GM23248 (cell line): ENCODE measurements at regions not wholly inside any gene's neighbourhood (a gene's known extent, or its start where the extent isn't known, plus 50 kb on each side); places are given as distances from the start of the nearest gene placed in this dataset.

Experiments
- DNase-seq: peaks from one replicate; pipeline ENCODE4 v3.0.0-alpha.2; 2015
- H2AFZ ChIP-seq: fragments of 200-600 bp; sonication (generic); 2 replicates; pipeline ENCODE4 v1.6.1; 2016; ENCODE audit warnings: antibody characterized with exemption
- H3F3A ChIP-seq: fragments of 200-600 bp; sonication (generic); 2 replicates; pipeline ENCODE4 v1.6.1; 2016; ENCODE audit warnings: mild to moderate bottlenecking, antibody characterized with exemption, mixed run types; ENCODE audit not compliant: insufficient read depth
- H3K27ac ChIP-seq: fragments of 200-600 bp; sonication (generic); 2 replicates; pipeline ENCODE4 v1.5.1; 2016; ENCODE audit warnings: mild to moderate bottlenecking
- H3K27me3 ChIP-seq: fragments of 200-600 bp; sonication (generic); replicated peaks from 2 replicates; pipeline ENCODE4 v1.6.1; 2016; ENCODE audit warnings: mild to moderate bottlenecking; ENCODE audit not compliant: insufficient read depth
- H3K36me3 ChIP-seq: fragments of 200-600 bp; sonication (generic); 2 replicates; pipeline ENCODE4 v1.6.1; 2016; ENCODE audit warnings: low read depth, mild to moderate bottlenecking
- H3K4me1 ChIP-seq: fragments of 200-600 bp; sonication (generic); 2 replicates; pipeline ENCODE4 v1.6.1; 2016; ENCODE audit warnings: mild to moderate bottlenecking; ENCODE audit not compliant: insufficient read depth
- H3K4me2 ChIP-seq: fragments of 200-600 bp; sonication (generic); one replicate; pipeline ENCODE4 v1.6.1; 2016; ENCODE audit warnings: mild to moderate bottlenecking; ENCODE audit not compliant: unreplicated experiment
- H3K4me3 ChIP-seq: fragments of 200-600 bp; sonication (generic); 2 replicates; pipeline ENCODE4 v1.5.1; 2016; ENCODE audit warnings: mild to moderate bottlenecking
- H3K79me2 ChIP-seq: fragments of 200-600 bp; sonication (generic); 2 replicates; pipeline ENCODE4 v1.6.1; 2016; ENCODE audit warnings: mild to moderate bottlenecking; ENCODE audit not compliant: insufficient read depth
- H3K9ac ChIP-seq: fragments of 200-600 bp; sonication (generic); 2 replicates; pipeline ENCODE4 v1.6.1; 2016; ENCODE audit warnings: mild to moderate bottlenecking
- H3K9me2 ChIP-seq: fragments of 200-600 bp; sonication (generic); 2 replicates; pipeline ENCODE4 v1.6.1; 2016; ENCODE audit warnings: mixed run types, mild to moderate bottlenecking, moderate library complexity; ENCODE audit not compliant: insufficient read depth
- H3K9me3 ChIP-seq: fragments of 200-600 bp; sonication (generic); one replicate; pipeline ENCODE4 v1.6.1; 2017; ENCODE audit warnings: low read depth
- H4K20me1 ChIP-seq: fragments of 200-600 bp; sonication (generic); 2 replicates; pipeline ENCODE4 v1.6.0; 2016; ENCODE audit not compliant: insufficient read depth
- EZH2 ChIP-seq: fragments of 200-600 bp; sonication (generic); IDR thresholded peaks from 2 replicates; pipeline ENCODE4 v1.6.1; 2018; ENCODE audit warnings: antibody characterized with exemption, mild to moderate bottlenecking; ENCODE audit not compliant: insufficient read depth, poor library complexity, severe bottlenecking
- EZH2phosphoT487 ChIP-seq: fragments of 200-600 bp; sonication (generic); IDR thresholded peaks from 2 replicates; pipeline ENCODE4 v1.6.1; 2018; ENCODE audit warnings: antibody characterized with exemption, moderate library complexity, mild to moderate bottlenecking, low read depth; ENCODE audit not compliant: insufficient read depth
- WGBS, 2 experiments: methylation state at CpG; one replicate each; pipeline ENCODE4 v1.1.6; 2015 to 2017; ENCODE audit warnings: low lambda C conversion rate in 2 of 2, low coverage in 1 of 2; ENCODE audit errors: missing lambda C conversion rate in 2 of 2; 5-methylcytosine and 5-hydroxymethylcytosine counted together
- in situ Hi-C: fragments of 300-500 bp; cut with MboI; formaldehyde crosslinking; loops from 2 replicates; pipeline ENCODE4 v1.15.0; 2020

GRCh38 chr12:66739940-66740651 is 61.2 kb upstream of the GRIP1 start:
- 0 out of 2 replicates have a peak, but pooled peaks cover under 1% of the 10 kb centered on the region for H3K27me3 ChIP-seq
- no peak overlapping the region for H3K4me2 ChIP-seq
- no peak for DNase-seq
- H3K27ac ChIP-seq, result no peak overlapping the region
- no peaks in the 10 kb centered on the region for H3K9me3 ChIP-seq
- no peaks in the 10 kb centered on the region for H3K9me2 ChIP-seq
- TF ChIP-seq EZH2 (no peak), EZH2phosphoT487 (no peak)
- 14 to 17% methylated on average over 4 of the region's 4 CpGs for WGBS, 2 experiments
- H3K9ac ChIP-seq, result no peak overlapping the region
- no peaks in the 10 kb centered on the region for H3K79me2 ChIP-seq
- H2AFZ ChIP-seq, result no peak overlapping the region
- no peaks in the 10 kb centered on the region for H3K36me3 ChIP-seq
- no peaks in the 10 kb centered on the region for H4K20me1 ChIP-seq
- in situ Hi-C loops, result no loop called here
- no peaks in the 10 kb centered on the region for H3F3A ChIP-seq
- H3K4me1 ChIP-seq, result no peaks in the 10 kb centered on the region
- no peak overlapping the region for H3K4me3 ChIP-seq

GRCh38 chr12:66740732-66741131 is 61.9 kb upstream of the GRIP1 start:
- Histone ChIP-seq H3K4me3 (no peak overlapping the region), H3K27ac (no peak overlapping the region), H3K9me2 (no peaks in the 10 kb centered on the region), H3K4me1 (no peaks in the 10 kb centered on the region), H3K9me3 (no peaks in the 10 kb centered on the region), H2AFZ (no peak overlapping the region), H3K9ac (no peak overlapping the region), H3K79me2 (no peaks in the 10 kb centered on the region), H3K36me3 (no peaks in the 10 kb centered on the region), H4K20me1 (no peaks in the 10 kb centered on the region), H3F3A (no peaks in the 10 kb centered on the region), H3K27me3 (0 out of 2 replicates have a peak, but pooled peaks cover 4% of the 10 kb centered on the region), H3K4me2 (no peak overlapping the region)
- DNase-seq, result no peak
- 0 to 2% methylated on average over 2 of the region's 2 CpGs for WGBS, 2 experiments
- in situ Hi-C loops, result no loop called here
- TF ChIP-seq EZH2 (no peak), EZH2phosphoT487 (no peak)

- Histone ChIP-seq H2AFZ (no peak overlapping the region), H3F3A (no peaks in the 10 kb centered on the region), H3K36me3 (no peaks in the 10 kb centered on the region), H3K9ac (no peak overlapping the region), H3K9me2 (no peaks in the 10 kb centered on the region), H4K20me1 (no peaks in the 10 kb centered on the region), H3K79me2 (no peaks in the 10 kb centered on the region), H3K4me2 (no peak overlapping the region), H3K27ac (no peak overlapping the region), H3K4me1 (no peaks in the 10 kb centered on the region), H3K4me3 (no peak overlapping the region), H3K9me3 (no peaks in the 10 kb centered on the region), H3K27me3 (0 out of 2 replicates have a peak, but pooled peaks cover 4% of the 10 kb centered on the region)
- TF ChIP-seq EZH2phosphoT487, result no peak
- TF ChIP-seq EZH2, result no peak
- in situ Hi-C loops, result no loop called here
- no peak for DNase-seq
Observed at GRCh38 chr12:66741919-66742318, 63.0 kb upstream of the GRIP1 start.

GRCh38 chr12:66742508-66743367 is 63.9 kb upstream of the GRIP1 start:
- Histone ChIP-seq H3K27ac (no peak overlapping the region), H3K9me3 (no peaks in the 10 kb centered on the region), H3K4me1 (no peaks in the 10 kb centered on the region), H2AFZ (no peak overlapping the region), H3K4me2 (no peak overlapping the region), H3F3A (no peaks in the 10 kb centered on the region), H3K4me3 (no peak overlapping the region), H3K9me2 (no peaks in the 10 kb centered on the region), H3K36me3 (no peaks in the 10 kb centered on the region), H3K27me3 (0 out of 2 replicates have a peak, but pooled peaks cover 4% of the 10 kb centered on the region), H4K20me1 (no peaks in the 10 kb centered on the region), H3K9ac (no peak overlapping the region), H3K79me2 (no peaks in the 10 kb centered on the region)
- 0 to 5% methylated on average over 2 of the region's 2 CpGs for WGBS, 2 experiments
- DNase-seq, result no peak
- in situ Hi-C loops, result no loop called here
- no peak for TF ChIP-seq EZH2phosphoT487
- no peak for TF ChIP-seq EZH2
